ENCODE measurements at regions not wholly inside any gene's neighbourhood (a gene's known extent, or its start where the extent isn't known, plus 50 kb on each side); places are given as distances from the start of the nearest gene placed in this dataset.

DNA sequence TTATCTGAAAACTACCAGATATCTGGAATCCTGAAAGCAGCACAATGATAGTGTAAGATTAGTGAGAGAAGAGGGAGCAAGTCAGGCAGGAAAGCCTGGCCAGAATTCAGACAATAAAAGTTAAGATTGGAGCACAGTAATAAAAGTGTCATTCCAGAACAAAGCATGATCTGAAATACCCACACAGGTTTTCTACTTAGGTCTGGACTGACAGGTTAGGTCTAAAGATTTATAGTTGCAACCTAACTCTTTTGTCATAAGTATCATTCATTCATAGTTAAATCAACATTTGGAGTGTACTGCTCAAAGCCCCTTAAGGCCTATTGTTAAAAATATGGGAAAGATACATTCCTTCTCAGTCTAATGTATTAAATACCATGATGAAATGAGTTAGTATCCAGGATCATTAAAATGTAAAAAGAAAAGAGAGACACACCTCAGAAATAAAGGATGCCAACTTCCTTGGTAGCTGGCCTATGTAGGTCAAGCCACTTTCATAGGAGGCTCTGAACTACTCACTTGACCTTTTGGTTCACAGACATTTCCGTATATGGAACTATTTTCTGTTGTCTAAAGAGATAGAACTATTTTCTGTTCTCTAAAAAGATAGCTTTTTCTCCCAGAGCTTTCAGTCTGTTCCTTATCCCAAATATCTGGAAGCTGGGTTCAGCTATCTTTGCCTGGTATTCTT lies 105.2 kb downstream of the FAS start:
- DNase-seq: no peak

DNA sequence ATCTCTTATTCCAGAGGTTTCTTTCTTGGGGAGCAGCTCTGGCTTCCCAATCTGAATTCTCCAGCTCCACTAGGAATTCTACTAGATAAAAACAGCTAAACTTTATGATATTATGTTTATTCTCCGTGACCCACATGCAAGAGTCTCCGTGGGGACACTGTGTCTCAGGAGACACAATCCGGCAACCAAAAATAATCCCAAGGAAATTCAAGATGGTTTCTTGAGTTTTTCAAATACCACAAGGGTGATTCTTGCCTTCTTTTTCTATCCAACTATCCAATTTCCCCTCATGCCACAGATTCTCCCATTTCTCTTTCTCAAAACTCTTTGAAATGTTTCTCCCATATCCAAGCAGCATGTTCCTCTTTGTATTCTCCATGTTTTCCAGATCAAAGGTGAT lies 103.1 kb downstream of the FAS start:
- DNase-seq: no peak

DNA sequence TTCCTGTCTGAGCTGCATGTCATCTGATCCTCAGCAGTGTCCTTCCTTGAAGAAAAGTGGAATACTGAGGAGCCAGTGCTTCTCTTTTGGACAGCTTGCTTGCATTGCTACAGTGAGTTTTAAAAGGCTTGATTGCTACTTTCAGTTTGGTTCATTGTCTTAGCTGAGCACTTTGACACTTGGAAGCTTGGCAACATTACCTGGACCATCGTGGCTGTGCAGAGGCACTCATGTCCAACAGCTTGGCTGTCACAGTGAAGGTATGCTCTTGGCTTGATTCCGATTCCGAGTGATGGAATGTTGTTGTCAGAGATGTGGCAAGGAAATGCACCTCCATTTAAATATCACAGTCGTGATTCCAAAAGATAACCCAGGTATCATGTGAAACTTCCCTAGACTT lies 102.4 kb downstream of the FAS start:
- no peak for DNase-seq

DNA sequence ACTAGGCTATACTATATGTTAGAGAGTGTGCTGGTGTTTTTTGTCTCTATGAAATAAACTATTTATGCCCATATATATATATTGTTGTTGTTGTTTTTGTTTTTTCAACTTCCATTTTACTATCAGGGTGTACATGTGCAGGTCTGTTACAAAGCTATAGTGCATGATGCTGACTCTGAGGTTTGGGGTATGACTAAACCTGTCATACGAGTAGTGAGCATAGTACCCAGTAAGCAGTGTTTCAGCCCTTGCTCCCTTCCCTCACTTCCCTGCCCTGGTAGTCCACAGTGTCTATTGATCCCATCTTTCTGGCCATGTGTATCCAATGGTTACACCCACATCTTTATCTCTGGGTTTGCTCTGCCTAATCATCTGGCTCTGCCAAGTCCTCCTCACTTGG lies 101.8 kb downstream of the FAS start:
- no peak for DNase-seq

DNA sequence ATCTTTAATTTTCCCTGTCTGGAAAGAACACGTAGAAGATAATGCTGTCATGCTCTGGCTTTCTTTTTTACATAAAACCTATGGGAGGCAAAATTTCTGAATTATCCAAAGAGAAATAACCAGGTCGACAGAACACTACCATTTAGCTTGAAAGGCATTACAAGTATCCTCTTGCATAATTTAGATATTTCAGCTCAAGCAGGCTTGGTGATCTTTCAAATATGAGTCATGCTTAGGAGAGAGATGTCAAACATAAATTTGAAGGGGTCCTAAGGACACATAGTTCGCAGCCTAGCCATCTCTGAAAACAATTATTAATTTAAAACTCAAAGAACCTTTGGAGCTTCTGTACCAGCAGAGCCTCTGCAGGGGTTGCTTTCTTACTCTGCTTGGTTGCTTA lies 100.9 kb downstream of the FAS start:
- no peak for DNase-seq

DNA sequence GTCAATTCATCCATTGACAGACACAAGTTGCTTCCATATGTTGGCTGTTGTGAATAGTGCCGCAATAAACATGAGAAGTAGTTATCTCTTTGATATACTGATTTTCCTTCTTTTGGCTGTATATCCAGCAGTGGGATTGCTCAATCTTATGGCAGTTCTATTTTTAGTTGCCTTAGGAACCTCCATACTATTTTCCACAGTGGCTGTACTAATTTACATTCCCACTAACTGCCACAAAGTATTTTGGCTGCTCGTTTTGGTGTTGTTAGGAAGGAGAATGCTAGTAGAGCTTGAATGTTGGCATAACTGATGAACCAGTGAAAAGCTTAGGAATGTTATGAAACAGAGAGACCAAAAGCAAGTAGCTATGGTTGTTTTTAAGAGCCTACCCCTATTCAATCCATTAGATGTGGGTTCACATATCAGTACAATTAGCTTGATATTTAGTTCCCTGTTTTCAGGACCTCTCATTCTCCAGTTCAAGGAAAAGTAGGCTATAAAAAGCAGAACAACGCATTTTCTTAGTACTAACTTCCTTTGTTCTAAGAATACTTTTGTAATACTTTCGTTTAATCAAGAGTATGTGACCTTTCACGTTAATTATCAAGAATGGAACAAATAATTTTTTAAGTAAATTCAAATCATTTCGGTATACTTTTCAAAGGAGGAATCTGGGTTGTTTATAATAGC lies 100.3 kb downstream of the FAS start:
- no peak for DNase-seq

DNA sequence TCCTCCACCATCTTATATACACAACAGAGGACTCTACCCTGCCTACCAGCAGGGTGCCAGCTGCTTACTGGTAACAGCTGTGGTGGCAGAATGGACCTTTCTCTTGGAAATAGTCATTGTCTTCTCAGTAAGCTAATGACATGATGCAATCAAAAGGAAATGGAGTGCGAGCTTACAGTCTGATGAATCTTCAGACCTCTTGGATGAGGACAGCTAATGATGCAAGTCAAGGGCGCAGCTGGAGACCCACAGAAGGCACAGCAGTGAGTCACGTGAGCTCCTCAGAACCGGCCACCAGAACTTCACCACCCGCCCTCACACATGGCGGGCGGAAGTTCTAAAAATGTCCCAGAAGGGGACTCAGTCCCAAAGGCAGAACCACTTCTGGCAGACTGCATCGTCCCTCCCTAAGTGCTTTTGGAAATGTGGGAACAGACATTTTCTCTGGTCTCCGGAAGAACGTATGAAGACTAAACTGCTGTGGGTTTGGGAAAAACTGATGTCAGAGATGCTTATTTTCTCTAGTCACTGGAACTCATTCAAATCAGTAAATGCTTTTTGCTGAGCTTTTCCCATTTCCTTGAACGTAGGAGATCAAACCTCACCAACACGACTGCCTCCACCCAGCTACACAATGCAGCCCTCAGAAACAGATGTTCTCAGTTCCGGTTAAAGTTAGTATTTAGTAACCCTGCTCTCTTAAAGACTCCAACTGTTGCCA lies 96.4 kb downstream of the FAS start:
- DNase-seq: peak in 7 of 51 donors; percentile 3 to 19 (median 9)

DNA sequence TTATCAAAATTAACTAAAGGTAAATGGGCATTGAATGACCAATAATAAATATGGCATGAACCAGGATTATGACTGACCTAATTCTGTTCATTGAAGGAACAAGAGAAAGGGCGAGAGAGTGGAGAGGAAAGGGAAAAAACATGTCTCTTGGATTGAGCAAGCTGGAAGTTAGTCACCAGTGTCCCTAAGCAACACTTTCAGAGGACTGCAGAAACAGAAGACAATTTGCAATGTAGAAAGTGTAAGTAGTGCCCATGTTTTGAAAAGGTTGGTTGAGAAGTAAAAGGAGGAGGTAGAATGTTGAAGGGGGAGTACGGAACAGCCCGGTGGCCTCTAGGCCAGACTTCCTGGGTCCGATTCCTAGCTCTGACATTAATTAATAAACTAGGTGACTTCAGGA lies 94.6 kb downstream of the FAS start:
- no peak for DNase-seq

DNA sequence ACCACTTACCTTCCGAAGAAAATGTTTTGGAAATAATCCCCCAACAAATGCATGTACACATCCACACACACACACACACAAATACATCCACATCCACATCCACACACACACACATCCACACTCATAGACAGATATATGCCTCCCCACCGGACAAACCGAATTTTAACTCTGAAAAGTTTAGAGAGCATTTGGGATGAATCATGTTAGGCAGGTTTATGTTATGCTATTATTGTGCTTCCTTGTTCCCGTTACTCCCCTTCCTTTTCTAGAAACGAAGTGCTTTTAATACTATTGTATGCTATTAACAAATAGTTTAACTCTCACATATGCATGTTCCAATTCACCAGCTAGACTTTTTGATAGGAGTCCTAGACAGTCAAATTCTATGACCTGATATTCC lies 91.5 kb downstream of the FAS start:
- DNase-seq: no peak

DNA sequence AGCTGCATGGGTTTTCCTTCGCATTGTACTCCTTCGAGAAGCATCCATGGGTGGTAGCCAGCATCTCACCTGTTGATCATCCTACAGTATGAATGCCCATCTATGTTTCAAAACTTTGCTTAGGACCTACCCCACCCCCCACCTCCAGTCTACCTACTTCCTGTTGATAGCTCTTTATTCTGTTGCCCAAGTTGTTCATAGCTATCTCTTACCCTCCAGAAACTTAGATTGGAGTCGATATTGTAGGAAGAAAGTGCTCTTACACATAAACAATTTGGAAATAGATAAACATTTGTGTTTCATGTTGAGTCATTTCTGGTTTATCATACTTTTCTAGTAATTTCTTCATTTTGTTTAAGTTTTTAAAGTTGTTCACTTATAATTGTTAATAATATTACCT lies 90.1 kb downstream of the FAS start:
- no peak for DNase-seq

DNA sequence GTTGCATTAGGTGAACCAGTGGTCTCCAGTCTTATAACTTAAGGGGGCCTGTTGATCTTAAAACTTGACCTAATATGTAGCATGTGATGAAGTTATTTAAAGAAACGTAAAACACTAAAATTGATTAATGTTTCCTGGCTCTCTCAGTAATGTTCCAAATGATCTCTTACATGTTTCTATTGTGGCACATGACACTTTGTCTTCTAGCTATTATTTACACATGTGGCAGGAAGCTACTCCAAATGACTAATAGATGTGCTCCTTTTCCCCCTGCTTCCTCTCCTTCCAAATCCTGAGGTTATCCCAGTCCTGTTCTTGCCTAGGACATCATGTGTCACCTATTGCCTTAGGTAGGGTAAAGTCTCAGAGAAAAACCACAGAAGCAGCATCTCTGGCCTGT lies 89.4 kb downstream of the FAS start:
- no peak for DNase-seq

DNA sequence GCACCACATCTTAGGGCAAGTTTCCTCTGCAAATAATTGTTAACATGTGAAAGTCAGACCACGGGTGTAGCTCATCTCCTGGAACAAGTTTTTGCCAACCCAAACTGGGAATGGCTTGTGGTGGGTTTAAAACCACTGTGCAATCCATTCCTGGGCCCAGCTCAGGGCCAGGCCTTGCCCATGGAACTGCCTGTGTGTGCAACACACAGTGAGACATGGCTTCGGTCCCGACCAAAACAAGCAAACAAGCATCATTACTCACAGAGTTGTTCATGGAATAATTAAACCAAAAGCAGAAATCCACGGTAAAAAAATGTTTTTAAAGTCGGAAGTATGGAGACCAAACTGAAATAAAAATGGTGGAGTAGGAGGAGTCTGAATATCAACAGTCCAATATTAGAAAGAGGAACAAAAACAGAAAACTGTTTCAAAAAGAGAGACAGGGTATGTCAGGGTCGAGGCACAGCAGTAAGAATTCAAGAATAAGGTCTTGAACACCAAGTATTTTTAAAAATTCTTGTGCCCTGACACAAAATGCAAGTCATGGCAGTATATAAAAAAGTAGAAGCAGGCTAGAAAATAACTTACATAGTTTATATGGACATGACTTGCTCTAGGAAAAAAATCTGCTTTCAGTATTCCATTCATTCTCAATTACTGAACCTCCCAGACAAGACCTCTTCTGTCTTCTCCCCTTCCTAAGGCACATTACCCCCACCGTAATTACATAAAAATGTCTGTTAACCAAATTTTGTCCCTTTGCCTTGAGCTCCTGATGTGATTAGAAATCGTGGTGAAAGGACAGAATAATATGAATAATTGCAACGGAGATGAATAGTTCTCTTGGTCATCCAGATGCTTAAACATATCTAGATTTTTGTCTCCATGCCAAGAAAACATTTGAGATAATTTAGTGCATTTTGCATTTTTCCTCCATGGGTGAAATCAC lies 88.4 kb downstream of the FAS start:
- no peak for DNase-seq

DNA sequence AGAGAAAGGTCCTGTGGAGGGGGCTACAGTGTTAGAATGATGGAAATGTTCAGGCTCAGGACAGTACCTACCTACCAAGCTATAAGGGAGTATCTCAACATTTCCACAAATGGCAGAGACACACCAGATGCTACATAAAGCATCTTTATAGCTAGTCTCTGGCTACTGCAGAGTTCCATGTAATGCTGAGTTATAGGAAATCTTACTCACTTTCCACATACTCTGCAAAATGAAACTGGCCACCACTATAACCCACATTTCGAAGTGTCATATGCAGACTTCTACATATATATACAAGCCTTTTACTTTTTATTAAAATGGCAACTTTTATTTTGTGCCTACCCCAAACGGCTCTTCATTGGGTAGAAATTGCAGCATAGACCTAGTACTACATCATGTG lies 85.5 kb downstream of the FAS start:
- no peak for DNase-seq

DNA sequence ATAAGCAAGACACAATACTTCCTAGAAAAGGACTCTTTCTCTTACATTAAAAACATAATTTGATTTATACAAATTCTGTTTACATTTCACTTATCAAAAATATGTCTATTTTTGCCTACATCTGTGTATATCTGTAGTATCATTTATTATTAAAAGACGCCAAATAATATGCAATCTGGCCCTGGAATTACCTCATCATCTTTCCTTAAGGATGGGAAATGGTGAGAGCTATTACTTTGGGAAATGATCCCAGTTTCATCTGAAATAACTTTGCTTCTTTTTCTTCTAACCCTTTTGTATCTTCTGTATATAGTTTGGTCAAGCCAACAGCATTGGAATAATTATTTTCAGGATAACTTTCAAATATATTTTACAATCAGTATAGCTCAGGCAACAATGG lies 85.0 kb downstream of the FAS start:
- DNase-seq: no peak

DNA sequence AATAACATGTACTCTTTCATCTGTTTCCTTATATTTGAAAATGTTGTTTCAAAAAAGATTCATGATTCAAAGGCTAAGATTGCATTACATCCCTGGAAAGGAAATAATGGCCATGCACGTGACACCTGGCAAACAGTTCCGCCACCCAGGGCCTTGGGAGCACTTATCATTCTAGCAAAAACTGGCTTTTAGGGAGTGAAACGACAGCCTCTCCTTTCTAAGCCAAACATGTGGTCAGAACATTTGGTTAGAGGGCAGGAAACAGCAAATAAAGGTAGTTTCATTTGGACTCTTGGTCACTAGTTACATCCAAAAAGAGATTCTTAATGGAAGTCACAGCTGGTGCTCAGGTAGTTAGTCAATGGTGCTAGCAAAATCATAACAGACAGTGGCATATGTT lies 83.5 kb downstream of the FAS start:
- no peak for DNase-seq

DNA sequence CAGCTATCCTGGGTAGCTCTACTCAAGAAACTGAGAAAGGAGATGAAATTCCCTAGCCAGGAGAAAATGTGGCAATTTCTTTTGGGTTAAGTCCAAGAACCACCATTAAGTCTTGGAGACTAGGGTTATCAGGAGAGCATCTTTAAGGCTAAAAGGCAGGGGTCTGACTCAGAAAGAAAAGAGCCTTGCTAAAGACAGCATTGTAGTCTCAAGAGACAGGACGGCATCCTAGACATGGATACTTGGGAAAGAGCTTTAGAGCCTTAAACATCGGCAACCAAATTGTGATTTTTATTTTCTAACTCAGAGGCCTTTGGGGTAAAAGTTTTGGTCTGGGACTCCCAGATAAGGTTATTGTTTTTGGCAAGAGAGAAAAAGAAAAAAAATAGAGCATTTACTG lies 83.1 kb downstream of the FAS start:
- no peak for DNase-seq

DNA sequence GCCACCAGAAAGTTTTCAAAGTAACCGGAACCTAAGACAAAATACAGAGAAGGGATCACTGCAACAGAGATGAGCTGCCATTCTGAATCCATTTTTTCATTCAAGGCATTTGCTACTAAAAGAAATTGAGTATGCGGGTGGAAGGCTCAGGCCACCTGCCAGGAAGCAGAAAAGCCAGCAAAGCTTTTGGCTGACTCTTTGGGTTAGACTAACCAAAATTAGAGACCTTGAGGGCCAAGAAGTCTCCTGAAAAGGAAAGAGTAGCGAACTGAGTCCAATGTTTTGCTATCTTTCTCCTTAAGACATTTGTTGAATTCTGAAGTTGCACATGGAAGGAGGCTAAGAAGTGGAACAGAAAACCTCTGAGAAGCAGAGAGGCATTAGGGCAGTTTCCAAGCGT lies 79.0 kb downstream of the FAS start:
- DNase-seq: peak in 1 of 51 donors; percentile 2
